SK-N-MC (cell line): ENCODE measurements at regions not wholly inside any gene's neighbourhood (a gene's known extent, or its start where the extent isn't known, plus 50 kb on each side); places are given as distances from the start of the nearest gene placed in this dataset.

Experiments
- EZH2 ChIP-seq: fragments of 200-600 bp; sonication (generic); IDR thresholded peaks from one replicate; pipeline ENCODE4 v1.6.1; 2017; ENCODE audit warnings: antibody characterized with exemption
- FOXP2 ChIP-seq: optimal IDR thresholded peaks from 2 replicates; pipeline ENCODE3; 2011; ENCODE audit warnings: mild to moderate bottlenecking, moderate library complexity; ENCODE audit not compliant: insufficient read depth; ENCODE audit errors: extremely low read length, control extremely low read depth
- POLR2AphosphoS5 ChIP-seq: IDR thresholded peaks from 2 replicates; pipeline ENCODE4 v1.6.1; 2012; ENCODE audit warnings: mild to moderate bottlenecking, low read depth, low read length, borderline replicate concordance

DNA sequence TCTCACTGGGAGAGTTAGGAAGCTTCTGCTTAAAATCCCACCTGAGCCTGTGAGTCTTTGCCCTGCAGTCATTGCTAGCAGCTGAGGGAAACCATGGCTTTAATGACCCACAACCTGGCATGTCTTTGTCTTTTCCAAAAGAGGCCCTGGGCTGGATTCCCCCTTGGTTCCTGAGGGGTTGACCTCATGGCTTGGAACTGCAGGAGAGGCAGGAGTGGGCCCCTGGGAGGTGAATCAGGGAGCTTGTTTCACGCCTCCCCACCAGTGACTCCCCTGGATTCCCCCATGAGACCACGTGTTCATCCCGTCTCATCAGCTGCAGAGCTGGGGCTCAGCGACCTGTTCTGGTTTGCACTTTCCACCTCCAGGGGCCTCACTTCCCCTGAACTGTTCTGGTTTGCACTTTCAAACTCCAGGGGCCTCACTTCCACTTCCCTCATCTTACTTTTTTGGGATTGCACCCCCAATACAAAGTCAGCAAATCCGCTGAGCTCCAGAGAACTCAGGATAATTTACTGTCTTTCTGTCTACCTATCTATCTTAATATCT, 58.5 kb upstream of the TMEM18 start:
- no peak for TF ChIP-seq EZH2
- no peak for TF ChIP-seq POLR2AphosphoS5
- TF ChIP-seq FOXP2 = no peak
